Immature natural killer cell (primary cell): ENCODE measurements at regions not wholly inside any gene's neighbourhood (a gene's known extent, or its start where the extent isn't known, plus 50 kb on each side); places are given as distances from the start of the nearest gene placed in this dataset.

ENCODE experiments used
- DNase-seq, 3 donors: peaks; one replicate each; pipeline ENCODE4 v3.0.0; 2022; ENCODE audit warnings: mixed read lengths in 1 of 3
- H3K27ac Mint-ChIP-seq, 6 donors: one replicate each; pipeline ENCODE4 v1.8.0; 2020; ENCODE audit warnings: mixed read lengths in 6 of 6, mild to moderate bottlenecking in 5 of 6, inconsistent platforms in 4 of 6, moderate library complexity in 3 of 6
- H3K27me3 Mint-ChIP-seq, 3 donors: one replicate each; pipeline ENCODE4 v1.8.0; 2020 to 2021; ENCODE audit warnings: low read depth in 3 of 3, mild to moderate bottlenecking in 3 of 3, mixed read lengths in 3 of 3, moderate library complexity in 3 of 3, inconsistent platforms in 1 of 3
- H3K36me3 Mint-ChIP-seq, 3 donors: one replicate each; pipeline ENCODE4 v1.8.0; 2020; ENCODE audit warnings: mixed read lengths in 3 of 3, inconsistent platforms in 2 of 3, mild to moderate bottlenecking in 2 of 3
- H3K4me1 Mint-ChIP-seq, 2 donors: one replicate each; pipeline ENCODE4 v1.8.0; 2020; ENCODE audit warnings: inconsistent platforms in 2 of 2, mild to moderate bottlenecking in 2 of 2, mixed read lengths in 2 of 2, moderate library complexity in 1 of 2
- H3K4me3 Mint-ChIP-seq, 5 donors: one replicate each; pipeline ENCODE4 v1.8.0; 2020; ENCODE audit warnings: mild to moderate bottlenecking in 5 of 5, mixed read lengths in 5 of 5, inconsistent platforms in 3 of 5, moderate library complexity in 3 of 5
- H3K9me3 Mint-ChIP-seq, 6 donors: one replicate each; pipeline ENCODE4 v1.8.0; 2020; ENCODE audit warnings: mild to moderate bottlenecking in 6 of 6, mixed read lengths in 6 of 6, inconsistent platforms in 4 of 6, moderate library complexity in 3 of 6

GRCh38 chr9:87146933-87147332 lies 199.6 kb upstream of the GAS1 start:
- peaks cover 0 to 8% of the 10 kb centered on the region in 2 donors for H3K4me1 Mint-ChIP-seq
- H3K27me3 Mint-ChIP-seq: peaks cover 11 to 27% (median 17%) of the 10 kb centered on the region in 3 donors
- H3K9me3 Mint-ChIP-seq: peaks cover 0 to 5% (median 0%) of the 10 kb centered on the region in 6 donors
- H3K36me3 Mint-ChIP-seq: no peaks in the 10 kb centered on the region
- H3K27ac Mint-ChIP-seq: no peak overlapping the region
- DNase-seq: no peak
- H3K4me3 Mint-ChIP-seq: no peak overlapping the region

- H3K27ac Mint-ChIP-seq: no peak overlapping the region
- H3K36me3 Mint-ChIP-seq: no peaks in the 10 kb centered on the region
- peak overlapping the region in 2 of 5 donors; percentile 37 to 74 for H3K4me3 Mint-ChIP-seq
- H3K4me1 Mint-ChIP-seq: peaks cover 0 to 8% of the 10 kb centered on the region in 2 donors
- H3K27me3 Mint-ChIP-seq: peaks cover 11 to 27% (median 20%) of the 10 kb centered on the region in 3 donors
- H3K9me3 Mint-ChIP-seq: peaks cover 0 to 5% (median 0%) of the 10 kb centered on the region in 6 donors
- no peak for DNase-seq
Measured at GRCh38 chr9:87147839-87148238, 200.5 kb upstream of the GAS1 start.

- H3K4me1 Mint-ChIP-seq: peaks cover 0 to 8% of the 10 kb centered on the region in 2 donors
- peaks cover 0 to 5% (median 0%) of the 10 kb centered on the region in 6 donors for H3K9me3 Mint-ChIP-seq
- peak overlapping the region in 3 of 5 donors; percentile 26 to 74 (median 49) for H3K4me3 Mint-ChIP-seq
- no peak overlapping the region for H3K27ac Mint-ChIP-seq
- H3K27me3 Mint-ChIP-seq: peaks cover 11 to 27% (median 22%) of the 10 kb centered on the region in 3 donors
- no peak for DNase-seq
- H3K36me3 Mint-ChIP-seq: no peaks in the 10 kb centered on the region
Measured at GRCh38 chr9:87148331-87149104, 201.2 kb upstream of the GAS1 start.

GRCh38 chr9:87149799-87150198 lies 202.5 kb upstream of the GAS1 start:
- H3K9me3 Mint-ChIP-seq: peaks cover 0 to 3% (median 0%) of the 10 kb centered on the region in 6 donors
- DNase-seq: no peak
- no peak overlapping the region for H3K4me3 Mint-ChIP-seq
- no peak overlapping the region for H3K27ac Mint-ChIP-seq
- no peaks in the 10 kb centered on the region for H3K36me3 Mint-ChIP-seq
- H3K27me3 Mint-ChIP-seq: peaks cover 13 to 28% (median 22%) of the 10 kb centered on the region in 3 donors
- H3K4me1 Mint-ChIP-seq: peaks cover 0 to 8% of the 10 kb centered on the region in 2 donors

- H3K9me3 Mint-ChIP-seq: peaks cover 0 to 5% (median 0%) of the 10 kb centered on the region in 6 donors
- H3K27me3 Mint-ChIP-seq: peaks cover 6 to 25% (median 13%) of the 10 kb centered on the region in 3 donors
- H3K4me1 Mint-ChIP-seq: peaks cover 0 to 8% of the 10 kb centered on the region in 2 donors
- DNase-seq: no peak
- H3K4me3 Mint-ChIP-seq: no peak overlapping the region
- H3K27ac Mint-ChIP-seq: no peak overlapping the region
- no peaks in the 10 kb centered on the region for H3K36me3 Mint-ChIP-seq
Measured at GRCh38 chr9:87152256-87152655, 204.9 kb upstream of the GAS1 start.

- Mint-ChIP-seq H3K27me3 (peaks cover 4 to 18% (median 8%) of the 10 kb centered on the region in 3 donors), H3K4me3 (no peak overlapping the region), H3K4me1 (no peaks in the 10 kb centered on the region), H3K9me3 (peaks cover 0 to 2% (median 0%) of the 10 kb centered on the region in 6 donors), H3K27ac (no peak overlapping the region), H3K36me3 (no peaks in the 10 kb centered on the region)
- no peak for DNase-seq
Measured at GRCh38 chr9:87156247-87156646, 208.9 kb upstream of the GAS1 start.

GRCh38 chr9:87157366-87158031 lies 210.2 kb upstream of the GAS1 start:
- H3K27me3 Mint-ChIP-seq: peaks cover 4 to 19% (median 6%) of the 10 kb centered on the region in 3 donors
- no peak for DNase-seq
- H3K27ac Mint-ChIP-seq: no peak overlapping the region
- H3K9me3 Mint-ChIP-seq: peaks cover 0 to 2% (median 0%) of the 10 kb centered on the region in 6 donors
- no peaks in the 10 kb centered on the region for H3K4me1 Mint-ChIP-seq
- no peak overlapping the region for H3K4me3 Mint-ChIP-seq
- H3K36me3 Mint-ChIP-seq: no peaks in the 10 kb centered on the region

GRCh38 chr9:87158765-87159164 lies 211.5 kb upstream of the GAS1 start:
- DNase-seq: no peak
- Mint-ChIP-seq H3K4me1 (no peaks in the 10 kb centered on the region), H3K27ac (no peak overlapping the region), H3K4me3 (no peak overlapping the region), H3K36me3 (no peaks in the 10 kb centered on the region), H3K27me3 (peaks cover 1 to 19% (median 4%) of the 10 kb centered on the region in 3 donors), H3K9me3 (peaks cover 0 to 2% (median 0%) of the 10 kb centered on the region in 6 donors)

- no peak for DNase-seq
- H3K27me3 Mint-ChIP-seq: peaks cover 1 to 16% (median 3%) of the 10 kb centered on the region in 3 donors
- H3K4me3 Mint-ChIP-seq: no peak overlapping the region
- no peak overlapping the region for H3K27ac Mint-ChIP-seq
- no peaks in the 10 kb centered on the region for H3K36me3 Mint-ChIP-seq
- H3K9me3 Mint-ChIP-seq: peaks cover 0 to 2% (median 0%) of the 10 kb centered on the region in 6 donors
- H3K4me1 Mint-ChIP-seq: no peaks in the 10 kb centered on the region
Measured at GRCh38 chr9:87160148-87161102, 213.1 kb upstream of the GAS1 start.

- no peak overlapping the region for H3K27ac Mint-ChIP-seq
- H3K4me1 Mint-ChIP-seq: no peaks in the 10 kb centered on the region
- H3K4me3 Mint-ChIP-seq: no peak overlapping the region
- H3K27me3 Mint-ChIP-seq: peaks cover 0 to 8% (median 4%) of the 10 kb centered on the region in 3 donors
- H3K36me3 Mint-ChIP-seq: no peaks in the 10 kb centered on the region
- DNase-seq: no peak
- peaks cover 0 to 1% (median 0%) of the 10 kb centered on the region in 6 donors for H3K9me3 Mint-ChIP-seq
Measured at GRCh38 chr9:87167161-87167560, 219.9 kb upstream of the GAS1 start.

GRCh38 chr9:87167582-87167981 lies 220.3 kb upstream of the GAS1 start:
- Mint-ChIP-seq H3K9me3 (peaks cover 0 to 1% (median 0%) of the 10 kb centered on the region in 6 donors), H3K4me3 (no peak overlapping the region), H3K27me3 (peaks cover 0 to 8% (median 4%) of the 10 kb centered on the region in 3 donors), H3K36me3 (no peaks in the 10 kb centered on the region), H3K27ac (no peak overlapping the region), H3K4me1 (no peaks in the 10 kb centered on the region)
- DNase-seq: no peak

GRCh38 chr9:87178302-87178701 lies 231.0 kb upstream of the GAS1 start:
- DNase-seq: no peak
- peaks cover 0 to 5% (median 0%) of the 10 kb centered on the region in 3 donors for H3K36me3 Mint-ChIP-seq
- H3K27me3 Mint-ChIP-seq: peaks cover 2 to 7% (median 3%) of the 10 kb centered on the region in 3 donors
- H3K4me1 Mint-ChIP-seq: peaks cover 3 to 6% of the 10 kb centered on the region in 2 donors
- H3K4me3 Mint-ChIP-seq: no peak overlapping the region
- no peak overlapping the region for H3K27ac Mint-ChIP-seq
- H3K9me3 Mint-ChIP-seq: peaks cover 0 to 11% (median 0%) of the 10 kb centered on the region in 6 donors
